Uterus (tissue), 3 donors: ENCODE measurements at regions not wholly inside any gene's neighbourhood (a gene's known extent, or its start where the extent isn't known, plus 50 kb on each side); places are given as distances from the start of the nearest gene placed in this dataset.
"Not testable (repeated sequence)": the region's sequence is repeated elsewhere in the genome, so short reads cannot be mapped to it uniquely, and the experiment has no call there.

Experiments
- DNase-seq, 2 donors: peaks; one replicate each; pipeline ENCODE4 v3.0.0-alpha.2; 2019 to 2020
- H3K27ac ChIP-seq, 2 donors: fragments of 200-600 bp; sonication (generic); 1 replicate in 1 of 2; 2 replicates in 1 of 2; pipeline ENCODE4 v1.5.1; 2016 to 2018
- H3K27me3 ChIP-seq, 2 donors: fragments of 200-600 bp; sonication (generic); one replicate each; pipeline ENCODE4 v1.5.1; 2018 to 2019; ENCODE audit warnings: control low read depth in 1 of 2
- H3K36me3 ChIP-seq, 2 donors: fragments of 200-600 bp; sonication (generic); one replicate each; pipeline ENCODE4 v1.5.1; 2019; ENCODE audit warnings: control low read depth in 1 of 2
- H3K4me1 ChIP-seq, 2 donors: fragments of 200-600 bp; sonication (generic); one replicate each; pipeline ENCODE4 v1.5.1; 2018 to 2019; ENCODE audit warnings: control low read depth in 1 of 2
- H3K4me3 ChIP-seq, 2 donors: fragments of 200-600 bp; sonication (generic); 1 replicate in 1 of 2; 2 replicates in 1 of 2; pipeline ENCODE4 v1.5.1; 2018 to 2019; ENCODE audit warnings: mild to moderate bottlenecking in 1 of 2
- H3K9me3 ChIP-seq, 2 donors: fragments of 200-600 bp; sonication (generic); one replicate each; pipeline ENCODE4 v1.5.1; 2019; ENCODE audit warnings: control low read depth in 1 of 2
- POLR2A ChIP-seq, 2 donors: fragments of 450-650 bp; IDR thresholded peaks; one replicate each; pipeline ENCODE4 v1.6.1; 2016; ENCODE audit warnings: antibody characterized with exemption in 2 of 2, mild to moderate bottlenecking in 1 of 2, moderate library complexity in 1 of 2
- intact Hi-C: fragments of 100-400 bp; cut with DNase I; formaldehyde crosslinking; loops from one replicate; pipeline ENCODE4 v1.15.1; 2023; ENCODE audit warnings: low total_unique reads
- TF ChIP-seq, protein P1 (sequence below), 4 experiments: fragments of 200-600 bp in 2 of 4; fragments of 450-650 bp in 2 of 4; sonication (generic) in 2 of 4; IDR thresholded peaks; one replicate each; pipeline ENCODE4 v1.5.1; 2016 to 2019; ENCODE audit warnings: antibody characterized with exemption in 4 of 4, mild to moderate bottlenecking in 2 of 4, moderate library complexity in 1 of 4
- donor health status: DM: yes; HTN: yes; CAD: no.

DNA sequence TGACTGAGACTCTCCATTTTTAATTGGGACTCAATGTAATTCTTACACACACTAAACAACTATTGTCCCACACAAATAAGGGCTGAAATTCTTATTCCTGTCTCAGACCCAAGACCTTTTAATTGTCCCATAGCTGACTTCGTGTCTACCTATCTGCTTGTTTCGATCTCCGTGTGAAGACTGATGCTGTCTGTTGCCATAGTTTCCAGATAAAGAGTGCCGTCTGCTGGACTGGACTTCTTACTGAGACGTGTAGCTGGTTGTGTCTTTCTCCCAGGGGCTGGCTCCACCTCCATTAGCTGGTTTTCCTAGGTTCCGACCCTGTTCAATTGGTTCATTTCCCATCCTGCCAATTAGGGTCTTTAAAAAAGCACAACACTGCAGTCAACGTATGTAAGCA is 235.3 kb upstream of the PLXNA2 start:
- no peak for DNase-seq
- no peaks in the 10 kb centered on the region for H3K4me1 ChIP-seq
- no peak overlapping the region for H3K27ac ChIP-seq
- no peak overlapping the region for H3K4me3 ChIP-seq
- no peaks in the 10 kb centered on the region for H3K9me3 ChIP-seq
- intact Hi-C loops, result no loop called here
- H3K27me3 ChIP-seq, result no peaks in the 10 kb centered on the region
- H3K36me3 ChIP-seq, result no peaks in the 10 kb centered on the region
- TF ChIP-seq, protein P1, sequence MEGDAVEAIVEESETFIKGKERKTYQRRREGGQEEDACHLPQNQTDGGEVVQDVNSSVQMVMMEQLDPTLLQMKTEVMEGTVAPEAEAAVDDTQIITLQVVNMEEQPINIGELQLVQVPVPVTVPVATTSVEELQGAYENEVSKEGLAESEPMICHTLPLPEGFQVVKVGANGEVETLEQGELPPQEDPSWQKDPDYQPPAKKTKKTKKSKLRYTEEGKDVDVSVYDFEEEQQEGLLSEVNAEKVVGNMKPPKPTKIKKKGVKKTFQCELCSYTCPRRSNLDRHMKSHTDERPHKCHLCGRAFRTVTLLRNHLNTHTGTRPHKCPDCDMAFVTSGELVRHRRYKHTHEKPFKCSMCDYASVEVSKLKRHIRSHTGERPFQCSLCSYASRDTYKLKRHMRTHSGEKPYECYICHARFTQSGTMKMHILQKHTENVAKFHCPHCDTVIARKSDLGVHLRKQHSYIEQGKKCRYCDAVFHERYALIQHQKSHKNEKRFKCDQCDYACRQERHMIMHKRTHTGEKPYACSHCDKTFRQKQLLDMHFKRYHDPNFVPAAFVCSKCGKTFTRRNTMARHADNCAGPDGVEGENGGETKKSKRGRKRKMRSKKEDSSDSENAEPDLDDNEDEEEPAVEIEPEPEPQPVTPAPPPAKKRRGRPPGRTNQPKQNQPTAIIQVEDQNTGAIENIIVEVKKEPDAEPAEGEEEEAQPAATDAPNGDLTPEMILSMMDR (IDR thresholded peaks at IDR 0.05), result no peak
- no peak for TF ChIP-seq POLR2A (IDR thresholded peaks at IDR 0.05)

DNA sequence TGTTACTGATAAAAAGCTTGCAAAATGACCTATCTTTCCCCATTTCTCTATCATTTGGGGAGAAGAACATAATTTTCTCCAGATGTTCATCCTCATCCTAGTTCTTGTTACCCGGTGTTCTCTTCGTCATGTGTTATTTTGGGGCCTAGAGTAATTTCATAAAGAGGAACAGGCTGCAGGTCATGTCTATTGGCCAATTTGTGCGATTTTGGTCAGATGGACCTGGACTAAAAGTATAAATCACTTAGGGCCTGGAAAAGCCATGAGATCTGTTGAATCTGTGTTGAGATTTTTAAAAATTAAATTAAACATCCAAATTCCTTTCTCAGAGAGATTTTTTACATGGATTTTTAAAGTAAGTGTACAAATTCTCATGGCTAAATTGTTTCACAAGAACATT is 241.3 kb upstream of the PLXNA2 start:
- Histone ChIP-seq H3K27me3 (no peaks in the 10 kb centered on the region), H3K9me3 (no peaks in the 10 kb centered on the region), H3K36me3 (no peaks in the 10 kb centered on the region), H3K27ac (no peak overlapping the region), H3K4me3 (no peak overlapping the region), H3K4me1 (no peaks in the 10 kb centered on the region)
- intact Hi-C loops, result no loop called here
- TF ChIP-seq POLR2A (IDR thresholded peaks at IDR 0.05), result no peak
- TF ChIP-seq, protein P1 (IDR thresholded peaks at IDR 0.05), result no peak
- no peak for DNase-seq

DNA sequence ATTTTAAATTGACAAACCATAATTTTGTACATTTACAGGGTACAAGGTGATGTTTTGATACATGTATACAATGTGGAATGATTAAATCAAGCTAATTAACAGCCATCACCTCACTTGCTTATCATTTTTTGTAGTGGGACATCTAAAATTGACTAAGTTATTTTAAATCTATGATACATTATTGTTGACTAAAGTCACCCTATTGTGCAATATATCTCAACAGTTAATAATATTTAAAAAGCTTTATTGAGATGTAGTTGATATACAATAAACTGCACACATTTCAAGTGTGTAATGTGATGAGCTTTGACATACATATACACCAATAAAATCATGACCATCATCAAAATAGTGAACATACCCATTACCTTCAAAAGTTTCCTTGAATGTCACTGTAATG is 242.5 kb upstream of the PLXNA2 start:
- Histone ChIP-seq H3K9me3 (no peaks in the 10 kb centered on the region), H3K27ac (no peak overlapping the region), H3K4me1 (no peaks in the 10 kb centered on the region), H3K27me3 (no peaks in the 10 kb centered on the region), H3K4me3 (no peak overlapping the region), H3K36me3 (no peaks in the 10 kb centered on the region)
- TF ChIP-seq POLR2A (IDR thresholded peaks at IDR 0.05), result no peak
- TF ChIP-seq, protein P1 (IDR thresholded peaks at IDR 0.05), result no peak
- intact Hi-C loops, result no loop called here
- no peak for DNase-seq

DNA sequence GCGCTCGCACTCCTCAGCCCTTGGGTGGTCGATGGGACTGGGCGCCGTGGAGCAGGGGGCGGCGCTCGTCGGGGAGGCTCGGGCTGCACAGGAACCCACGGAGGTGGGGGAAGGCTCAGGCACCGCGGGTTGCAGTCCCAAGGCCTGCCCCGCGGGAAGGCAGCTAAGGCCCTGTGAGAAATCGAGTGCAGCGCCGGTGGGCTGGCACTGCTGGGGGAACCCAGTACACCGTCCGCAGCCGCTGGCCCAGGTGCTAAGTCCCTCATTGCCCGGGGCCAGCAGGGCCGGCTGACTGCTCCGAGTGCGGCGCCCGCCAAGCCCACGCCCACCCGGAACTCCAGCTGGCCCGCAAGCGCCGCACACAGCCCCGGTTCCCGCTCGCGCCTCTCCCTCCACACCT is 244.2 kb upstream of the PLXNA2 start:
- intact Hi-C loops, H3K4me1 ChIP-seq: not testable (repeated sequence)

DNA sequence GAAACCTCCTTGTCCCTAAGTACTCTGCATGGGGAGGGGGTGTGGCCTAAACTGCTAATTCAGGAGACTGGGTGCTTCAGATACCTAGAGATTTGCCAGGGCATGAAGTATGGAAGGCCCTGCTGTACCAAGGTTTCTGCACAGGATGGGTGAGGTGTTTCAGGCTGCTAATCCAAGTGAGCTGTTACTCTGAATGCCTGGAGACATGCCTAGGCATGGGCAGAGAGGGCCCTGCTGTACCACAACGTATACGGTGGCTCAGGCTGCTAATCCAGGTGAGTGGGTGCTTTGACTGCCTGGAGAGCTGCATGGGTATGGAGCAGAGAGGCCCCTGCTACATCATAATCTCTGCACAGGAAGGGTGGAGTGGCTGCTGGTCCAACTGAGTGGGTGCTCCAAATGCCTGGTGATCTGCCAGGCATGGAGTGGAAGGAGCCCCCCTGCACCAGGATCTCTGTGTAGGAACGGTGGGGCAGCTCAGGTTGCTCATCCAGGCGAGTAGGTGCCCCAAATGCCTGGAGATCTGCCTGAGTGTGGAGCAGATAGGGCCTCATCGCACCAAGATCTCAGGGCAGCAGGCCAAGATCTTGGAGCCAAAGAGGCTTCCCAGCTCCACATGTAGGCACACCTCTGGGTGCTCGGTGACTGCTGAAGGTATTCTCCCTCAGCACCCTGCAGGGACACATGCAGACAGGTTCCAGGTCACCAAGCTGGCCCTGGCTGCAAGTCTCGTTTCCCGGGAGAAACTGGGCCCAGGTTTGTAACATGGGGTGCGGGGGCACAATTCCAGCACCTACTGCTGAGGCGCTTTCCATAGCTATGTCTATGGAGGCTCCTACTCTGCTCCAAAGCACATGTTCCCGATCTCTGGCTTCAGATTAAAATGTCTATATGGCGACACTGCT is 252.5 kb upstream of the PLXNA2 start:
- H3K27me3 ChIP-seq, result no peaks in the 10 kb centered on the region
- no peak for DNase-seq
- intact Hi-C loops, result no loop called here
- peaks cover 0 to 6% of the 10 kb centered on the region in 2 donors for H3K9me3 ChIP-seq
- H3K27ac ChIP-seq, result no peak overlapping the region
- no peaks in the 10 kb centered on the region for H3K36me3 ChIP-seq
- no peak overlapping the region for H3K4me3 ChIP-seq
- H3K4me1 ChIP-seq, result no peaks in the 10 kb centered on the region
- TF ChIP-seq POLR2A (IDR thresholded peaks at IDR 0.05), result no peak
- TF ChIP-seq, protein P1 (IDR thresholded peaks at IDR 0.05), result no peak

More for the DNA sequence above, 244.2 kb upstream of the PLXNA2 start:
- H3K4me3 ChIP-seq, DNase-seq, H3K27me3 ChIP-seq, H3K27ac ChIP-seq, H3K9me3 ChIP-seq, H3K36me3 ChIP-seq: not testable (repeated sequence)
